Stimulated activated CD4-positive, alpha-beta T cell treated with anti-CD3 and anti-CD28 coated beads, Interleukin-2, amount 100 ng/mL, for 4 hours (primary cell): ENCODE measurements at regions not wholly inside any gene's neighbourhood (a gene's known extent, or its start where the extent isn't known, plus 50 kb on each side); places are given as distances from the start of the nearest gene placed in this dataset.
"Not testable (repeated sequence)": the region's sequence is repeated elsewhere in the genome, so short reads cannot be mapped to it uniquely, and the experiment has no call there.

Experiments
- DNase-seq: peaks from one replicate; pipeline ENCODE4 v3.0.0-alpha.2; 2020; ENCODE audit warnings: low read depth

DNA sequence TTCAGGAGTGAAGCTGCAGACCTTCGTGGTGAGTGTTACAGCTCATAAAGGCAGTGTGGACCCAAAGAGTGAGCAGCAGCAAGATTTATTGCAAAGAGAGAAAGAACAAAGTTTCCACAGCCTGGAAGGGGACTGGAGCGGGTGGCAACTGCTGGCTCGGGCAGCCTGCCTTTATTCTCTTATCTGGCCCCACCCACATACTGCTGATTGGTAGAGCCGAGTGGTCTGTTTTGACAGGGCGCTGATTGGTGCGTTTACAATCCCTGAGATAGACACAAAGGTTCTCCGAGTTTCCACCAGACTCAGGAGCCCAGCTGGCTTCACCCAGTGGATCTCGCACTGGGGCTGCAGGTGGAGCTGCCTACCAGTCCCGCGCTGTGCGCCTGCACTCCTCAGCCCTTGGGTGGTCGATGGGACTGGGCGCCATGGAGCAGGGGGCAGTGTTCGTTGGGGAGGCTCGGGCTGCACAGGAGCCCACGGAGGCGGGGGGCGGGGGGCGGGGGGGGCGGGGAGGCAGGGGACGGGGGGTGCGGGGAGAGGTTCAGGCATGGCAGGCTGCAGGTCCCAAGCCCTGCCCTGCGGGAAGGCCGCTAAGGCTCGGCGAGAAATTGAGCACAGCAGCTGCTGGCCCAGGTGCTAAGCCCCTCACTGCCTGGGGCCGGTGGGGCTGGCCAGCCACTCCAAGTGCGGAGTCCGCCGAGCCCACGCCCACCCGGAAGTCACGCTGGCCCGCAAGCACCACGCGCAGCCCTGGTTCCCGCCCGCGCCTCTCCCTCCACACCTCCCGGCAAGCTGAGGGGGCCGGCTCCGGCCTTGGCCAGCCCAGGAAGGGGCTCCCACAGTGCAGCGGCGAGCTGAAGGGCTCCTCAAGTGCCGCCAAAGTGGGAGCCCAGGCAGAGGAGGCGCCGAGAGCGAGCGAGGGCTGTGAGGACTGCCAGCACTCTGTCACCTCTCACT lies 59.9 kb upstream of the EN2 start:
- DNase-seq, result not testable (repeated sequence)

DNA sequence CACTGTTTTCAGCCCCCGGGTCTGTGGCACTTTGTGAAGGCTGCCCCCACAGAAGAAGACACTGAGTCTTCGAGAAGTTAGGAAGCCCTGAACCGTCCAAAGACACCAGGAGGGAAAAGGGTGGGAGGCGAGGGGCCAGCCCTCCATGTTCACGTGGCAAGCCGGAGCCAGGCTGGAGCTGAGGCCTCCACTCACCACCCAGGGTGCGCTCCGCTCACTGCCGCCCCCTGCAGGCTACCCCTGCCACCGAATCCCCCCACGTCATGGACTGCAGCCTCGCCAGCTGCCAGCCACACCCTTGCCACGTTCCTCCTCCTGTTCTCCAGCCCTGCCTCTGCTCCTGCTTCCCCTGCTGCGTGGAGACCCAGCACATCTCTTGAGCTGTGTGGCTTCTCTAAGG lies 59.0 kb upstream of the EN2 start:
- no peak for DNase-seq

DNA sequence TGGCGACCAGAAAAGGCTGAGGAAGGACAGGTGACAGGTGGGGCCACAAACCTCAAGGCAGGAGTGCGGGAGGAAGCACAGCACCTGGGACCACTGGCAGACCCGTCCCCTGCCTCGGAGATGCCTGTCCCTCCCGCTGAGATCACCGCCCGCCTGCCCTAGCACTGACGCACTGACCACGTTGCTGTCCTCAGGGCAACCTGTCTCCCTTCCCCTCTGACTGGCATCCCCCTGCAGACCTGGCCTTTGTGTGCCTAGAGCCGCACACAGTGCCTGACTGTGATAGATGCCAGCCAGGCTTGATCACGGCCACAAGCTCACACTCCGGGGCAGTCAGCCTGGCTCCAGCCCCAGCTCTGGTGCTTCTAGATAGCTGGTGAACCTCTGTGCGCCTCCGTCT lies 58.4 kb upstream of the EN2 start:
- no peak for DNase-seq

DNA sequence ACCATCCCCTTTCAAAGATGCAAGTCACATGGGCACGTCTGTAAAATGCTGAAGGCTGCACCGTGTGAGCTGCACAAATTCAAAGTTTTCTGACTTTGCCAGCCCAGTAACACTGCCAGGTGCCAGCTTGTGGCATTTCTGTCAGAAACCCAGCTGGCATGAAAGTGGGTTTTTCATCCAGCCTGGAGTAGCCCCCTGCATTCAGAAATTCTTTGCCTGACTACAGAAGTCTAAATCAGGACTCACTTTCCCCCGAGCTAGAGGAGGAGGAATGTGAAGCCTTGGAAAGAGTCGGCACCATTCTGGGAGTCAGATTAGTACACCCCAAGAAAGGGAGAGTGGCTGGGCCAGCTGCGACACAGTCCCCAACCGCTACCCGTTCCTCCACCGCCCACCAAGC lies 56.7 kb upstream of the EN2 start:
- no peak for DNase-seq

DNA sequence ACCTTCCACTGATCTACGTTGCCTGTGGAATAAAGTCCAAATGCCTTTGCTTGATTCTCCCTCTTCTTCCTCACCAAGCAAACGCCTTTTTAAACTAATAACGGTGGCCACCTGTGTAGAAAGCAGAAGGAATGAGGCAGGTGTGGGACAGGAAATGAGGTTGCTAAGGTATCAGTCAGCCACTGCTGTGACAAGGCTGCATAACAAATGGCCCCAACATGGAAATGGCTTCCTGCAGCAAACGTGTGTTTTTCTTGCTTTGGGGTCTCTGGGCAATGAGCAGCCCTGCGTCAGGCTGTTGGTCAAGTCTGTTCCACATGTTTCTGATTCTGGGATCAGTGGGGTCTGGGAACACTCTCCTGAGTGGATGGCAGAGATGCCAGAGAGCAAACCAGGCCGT lies 56.0 kb upstream of the EN2 start:
- no peak for DNase-seq

DNA sequence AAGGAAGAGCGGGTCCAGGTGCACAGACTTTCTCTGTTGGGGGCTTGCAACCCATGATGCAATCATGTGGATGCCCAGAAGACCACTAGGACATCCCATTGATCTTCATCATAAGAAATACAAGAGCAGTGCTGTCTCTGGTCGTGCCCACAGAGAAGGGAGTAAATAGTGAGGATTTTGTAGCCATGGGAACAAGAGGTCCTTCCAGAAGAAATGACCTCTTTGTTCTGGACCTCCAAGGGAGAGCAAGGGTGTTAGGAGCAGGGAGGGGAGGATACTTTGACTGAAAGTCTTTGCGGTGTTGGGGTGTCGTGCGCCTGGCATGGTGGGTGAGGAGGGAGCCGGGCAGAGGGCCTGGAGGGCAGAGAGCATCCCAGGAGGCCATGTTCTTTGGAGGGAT lies 55.0 kb upstream of the EN2 start:
- no peak for DNase-seq

DNA sequence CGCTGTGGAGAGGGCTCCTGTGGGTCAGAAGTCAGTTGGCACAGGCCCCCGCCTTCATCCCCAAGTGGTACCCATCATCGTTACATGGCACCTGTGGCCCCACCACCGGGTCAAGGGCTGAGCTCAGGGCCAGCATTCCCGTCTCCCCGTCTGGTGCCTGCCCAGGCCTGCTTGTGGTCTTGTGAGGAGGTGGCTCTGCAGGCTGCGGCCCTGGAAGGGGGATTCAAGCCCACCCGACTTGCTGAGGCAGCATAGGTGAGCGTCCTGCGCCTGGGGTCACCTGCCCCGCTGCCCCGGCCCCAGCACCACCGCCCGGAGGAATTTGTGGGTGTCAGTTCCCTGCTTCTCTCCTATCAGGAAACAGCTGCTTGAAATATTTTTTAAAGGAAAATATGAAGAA lies 53.0 kb upstream of the EN2 start:
- no peak for DNase-seq

DNA sequence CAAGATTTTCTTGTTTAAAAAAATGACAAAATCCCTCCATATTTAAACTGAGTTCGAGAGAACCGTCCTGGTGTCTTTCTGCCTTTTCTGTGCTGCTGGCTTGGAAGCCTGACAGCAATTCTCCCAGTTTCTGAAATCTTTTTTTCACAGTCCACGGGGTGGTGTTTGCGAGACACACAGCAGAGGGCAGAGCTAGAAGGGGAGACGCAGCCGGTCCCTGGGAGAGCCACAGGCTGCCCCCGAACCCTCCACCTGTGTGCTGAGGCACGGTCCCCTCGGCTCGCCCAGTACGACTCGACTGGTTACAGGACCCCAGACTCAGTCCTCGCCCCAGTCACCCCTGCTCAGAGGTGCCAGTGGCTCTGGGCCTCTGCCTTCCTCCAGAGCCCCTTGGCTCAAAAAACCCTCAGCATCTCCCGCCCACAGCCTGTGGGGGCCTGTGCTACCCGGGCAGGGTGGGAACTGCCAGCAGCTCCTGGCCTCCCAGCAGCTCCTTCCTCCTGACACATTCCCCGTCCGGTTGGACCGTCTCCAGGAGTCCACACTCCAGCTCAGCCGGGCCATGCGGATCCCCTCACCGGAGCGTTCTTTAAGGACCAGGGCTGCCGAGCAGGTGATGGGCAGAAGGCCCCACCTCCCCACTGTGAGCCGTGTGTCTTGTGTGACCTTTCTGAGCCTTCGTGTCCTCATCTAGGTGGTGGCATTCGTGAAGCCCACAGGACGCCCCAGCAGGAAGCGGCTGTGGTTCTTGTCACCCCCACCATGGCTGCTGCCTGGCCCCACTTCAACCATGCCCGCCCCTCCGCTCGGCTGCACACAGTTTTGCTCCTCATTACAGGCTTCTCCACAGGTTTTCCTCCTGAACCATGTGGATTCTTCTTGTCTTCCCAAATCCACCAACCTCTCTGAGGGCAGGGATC lies 52.3 kb upstream of the EN2 start:
- DNase-seq, result no peak

DNA sequence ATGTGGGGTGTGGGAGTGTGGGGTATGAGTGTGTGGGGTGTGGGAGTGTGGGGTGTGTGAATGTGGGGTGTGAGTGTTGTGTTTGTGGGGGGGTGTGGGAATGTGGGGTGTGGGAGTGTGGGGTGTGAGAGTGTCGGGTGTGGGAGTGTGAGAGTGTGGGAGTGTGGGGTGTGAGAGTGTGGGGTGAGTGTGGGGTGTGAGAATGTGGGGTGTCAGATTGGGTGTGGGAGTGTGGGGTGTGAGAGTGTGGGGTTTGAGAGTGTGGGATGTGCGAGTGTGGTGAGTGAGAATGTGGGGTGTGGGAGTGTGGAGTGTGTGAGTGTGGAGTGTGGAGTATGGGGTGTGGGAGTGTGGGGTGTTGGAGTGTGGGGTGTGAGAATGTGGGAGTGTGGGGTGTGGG lies 50.1 kb upstream of the EN2 start:
- DNase-seq, result no peak
